Astrocyte of the hippocampus (primary cell): ENCODE measurements at regions not wholly inside any gene's neighbourhood (a gene's known extent, or its start where the extent isn't known, plus 50 kb on each side); places are given as distances from the start of the nearest gene placed in this dataset.

ENCODE experiments used
- DNase-seq: peaks from one replicate; pipeline ENCODE4 v3.0.0; 2011; ENCODE audit warnings: low read depth, low spot score

DNA sequence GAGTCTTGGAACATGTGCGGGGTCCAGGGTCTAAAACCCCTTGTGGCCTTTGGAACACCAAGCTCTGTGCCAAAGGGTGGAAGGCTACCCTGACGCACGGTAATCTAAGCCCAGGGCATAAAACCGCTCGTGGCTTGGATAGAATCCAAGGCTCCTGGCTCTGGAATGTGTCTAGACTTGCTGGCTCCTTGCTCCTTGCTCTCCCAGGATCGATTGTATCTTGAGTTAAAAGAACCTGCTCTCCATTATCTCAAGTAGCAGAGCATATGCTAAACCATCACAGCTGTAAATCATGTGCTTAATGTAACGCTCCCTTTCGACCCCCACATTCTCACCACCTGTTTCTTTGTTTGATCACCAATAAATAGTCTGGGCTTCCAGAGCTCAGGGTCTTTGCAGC lies 50.3 kb downstream of the TLCD4 start:
- DNase-seq, result peak; percentile 39

DNA sequence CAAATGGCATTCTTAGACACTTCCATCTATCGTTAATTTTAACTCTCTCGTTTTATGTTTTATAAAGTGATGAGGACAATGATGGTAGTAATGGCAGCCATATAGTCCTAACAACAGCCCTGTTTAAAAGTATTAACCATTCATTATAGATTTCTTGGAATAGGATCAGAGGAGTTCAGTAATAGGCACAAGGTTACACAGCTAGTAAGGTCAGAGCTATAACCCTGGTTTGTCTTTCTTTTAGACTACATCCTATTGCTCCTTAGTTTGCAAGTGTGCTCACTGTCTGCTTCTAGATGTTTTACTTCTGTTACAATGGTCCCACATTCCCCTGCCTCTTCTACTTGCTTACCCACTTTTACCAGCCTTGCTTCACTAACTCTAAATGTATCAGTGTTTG lies 50.9 kb downstream of the TLCD4 start:
- no peak for DNase-seq

DNA sequence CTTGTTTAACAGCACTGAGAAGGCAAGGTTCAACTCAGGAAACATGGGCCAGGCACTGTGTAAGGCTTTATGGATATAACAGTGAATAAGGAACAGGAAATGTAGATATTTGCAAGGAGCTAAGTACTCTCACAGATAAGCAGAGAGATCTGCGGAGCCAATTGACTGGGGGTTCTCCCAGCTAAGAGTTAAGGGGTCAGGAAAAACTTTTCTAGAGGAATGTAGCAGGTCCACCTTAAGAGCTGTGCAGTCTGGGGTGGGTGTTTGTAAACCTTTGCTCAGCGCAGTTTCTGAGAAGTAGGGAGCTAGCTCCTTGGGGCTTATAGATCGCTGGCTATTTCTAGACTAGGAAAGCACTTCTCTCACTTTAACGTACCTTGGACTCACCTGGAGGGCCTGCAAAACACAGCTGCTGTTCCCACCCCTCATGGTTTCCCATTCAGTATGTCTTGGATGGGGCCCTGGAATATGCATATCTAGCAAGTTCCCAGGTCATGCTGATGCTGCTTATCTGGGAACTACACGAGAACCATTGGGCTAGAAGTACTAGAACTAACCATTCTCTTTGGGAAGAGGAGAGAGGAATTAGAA lies 51.7 kb downstream of the TLCD4 start:
- no peak for DNase-seq

DNA sequence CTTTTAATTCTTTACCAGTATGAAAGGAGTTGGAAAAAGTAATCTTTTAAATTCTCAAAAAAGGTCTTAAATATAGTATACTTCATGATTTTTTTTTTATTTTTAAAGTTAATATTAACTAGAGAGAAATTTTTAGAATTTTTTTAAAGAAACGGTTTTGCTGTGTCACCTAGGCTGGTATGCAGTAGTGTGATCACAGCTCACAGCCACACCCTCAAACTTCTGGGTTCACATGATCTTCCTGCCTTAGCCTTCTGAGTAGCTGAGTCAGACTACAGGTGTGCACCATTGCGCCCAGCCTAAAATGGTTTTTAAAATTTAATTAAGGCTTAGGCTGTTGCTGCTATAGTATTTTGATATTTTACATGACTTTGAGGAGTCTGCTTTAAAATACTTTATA lies 52.4 kb downstream of the TLCD4 start:
- DNase-seq, result no peak

DNA sequence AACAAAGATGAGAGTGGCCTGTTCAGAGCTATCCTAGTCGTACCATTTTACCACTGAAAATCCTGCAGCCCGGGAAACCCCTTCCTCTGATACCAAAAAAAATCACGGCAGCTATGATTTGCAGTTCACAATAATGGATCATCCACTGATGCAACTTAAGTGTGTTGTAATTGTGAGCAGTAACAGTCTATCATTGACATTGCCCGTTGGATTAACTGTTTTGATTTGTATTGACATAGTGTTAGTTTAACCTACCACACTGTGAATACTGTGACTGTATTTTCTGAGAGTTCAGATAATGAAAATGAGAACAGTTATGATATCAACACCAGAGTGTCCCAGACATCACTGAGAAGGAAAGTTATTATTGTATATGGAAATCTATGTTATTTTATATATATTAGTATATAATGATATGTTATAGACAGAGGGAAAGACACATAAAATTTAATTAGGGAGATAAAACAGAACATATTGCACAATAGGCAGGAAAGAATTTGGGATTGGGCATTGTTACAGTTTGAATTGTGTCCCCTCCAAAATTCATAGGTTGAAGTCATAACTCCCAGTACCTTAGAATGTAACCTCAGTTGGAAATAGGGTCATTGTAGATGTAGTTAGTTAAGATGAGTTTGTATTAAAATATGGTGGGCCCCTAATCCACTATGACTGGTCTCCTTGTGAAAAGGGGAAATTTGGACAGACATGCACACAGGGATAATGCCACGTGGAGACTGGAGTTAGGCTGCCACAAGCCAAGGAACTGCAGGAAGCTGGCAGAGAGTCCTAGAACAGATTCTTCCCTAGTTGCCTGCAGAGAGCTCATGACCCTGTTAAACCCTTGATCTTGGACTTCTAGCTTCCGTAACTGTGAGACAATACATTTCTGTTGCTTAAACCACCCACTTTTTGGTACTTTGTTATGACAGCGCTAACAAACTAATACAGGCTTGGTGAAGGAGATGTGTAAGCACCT lies 54.4 kb downstream of the TLCD4 start:
- DNase-seq, result no peak

DNA sequence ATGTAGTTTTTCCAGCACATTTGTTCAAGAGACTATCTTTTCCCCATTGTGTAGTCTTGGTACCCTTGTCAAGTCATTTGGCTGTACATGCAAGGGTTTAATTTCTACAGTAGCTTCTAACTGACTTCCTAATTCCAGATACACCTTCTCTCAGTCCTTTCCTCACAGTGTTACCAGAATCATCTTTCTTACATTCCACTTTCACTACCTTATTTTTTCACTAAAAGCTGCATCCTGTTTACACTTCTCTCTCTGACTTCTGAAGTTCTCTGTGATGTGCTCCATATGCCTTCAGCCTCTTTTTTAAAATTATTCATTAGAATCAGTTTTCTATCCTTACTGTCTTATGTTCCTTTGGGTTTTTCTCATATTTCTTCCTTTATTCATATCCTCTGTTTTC lies 57.1 kb upstream of the RWDD3 start:
- DNase-seq, result no peak

DNA sequence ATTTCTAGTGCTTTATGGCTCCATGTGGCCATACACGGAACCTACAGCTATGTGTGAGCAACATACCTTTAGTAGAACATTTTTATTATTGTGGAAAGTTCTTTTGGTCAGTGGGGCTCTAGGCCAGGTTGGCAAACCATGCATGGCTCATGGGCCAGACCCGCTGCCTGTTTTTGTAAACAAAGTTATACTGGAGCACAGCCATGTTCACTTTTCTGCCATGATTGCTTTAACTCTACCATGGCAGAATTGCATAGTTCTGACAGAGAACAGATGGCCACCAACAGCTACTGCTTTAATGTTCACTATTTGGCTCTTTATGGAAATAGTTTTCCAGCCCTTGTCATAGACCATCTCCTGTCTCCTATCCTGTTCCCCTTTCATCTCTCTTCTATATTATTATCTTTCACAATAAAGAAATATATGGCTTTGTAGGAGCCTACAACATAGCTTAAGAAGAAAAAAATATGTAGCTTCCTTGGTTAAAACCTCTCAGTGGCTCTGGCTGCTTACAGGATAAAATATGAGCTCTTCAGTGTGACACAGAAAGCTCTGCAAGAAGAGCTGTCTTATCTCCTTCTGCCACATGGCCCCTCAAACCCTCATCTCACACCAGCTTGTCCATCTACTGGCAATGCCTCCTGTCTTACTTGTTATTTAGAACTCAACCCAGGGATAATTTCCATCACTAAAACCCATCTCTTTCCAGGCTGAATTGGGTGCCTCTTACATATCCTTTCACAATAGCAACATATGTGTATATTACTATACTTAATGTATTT lies 54.6 kb upstream of the RWDD3 start:
- DNase-seq, result peak; percentile 20

DNA sequence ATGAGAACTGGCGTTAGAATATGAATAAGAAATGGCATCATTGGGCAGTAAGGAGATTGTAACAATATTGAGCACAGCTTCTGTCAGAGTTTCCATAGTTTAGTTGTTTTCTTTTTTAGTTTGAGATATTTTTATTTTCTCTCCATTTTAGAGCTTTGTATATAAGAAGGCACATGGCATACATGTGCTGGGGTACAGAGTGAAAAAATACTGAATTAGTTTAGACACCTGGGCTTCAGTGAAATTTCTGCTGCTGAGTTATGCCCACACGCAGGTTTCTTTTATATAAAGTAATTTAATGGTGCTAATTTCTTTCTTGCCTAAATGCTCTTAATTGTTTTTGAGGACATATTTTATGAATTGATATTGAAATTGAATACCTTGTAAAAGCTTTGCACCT lies 53.6 kb upstream of the RWDD3 start:
- no peak for DNase-seq

DNA sequence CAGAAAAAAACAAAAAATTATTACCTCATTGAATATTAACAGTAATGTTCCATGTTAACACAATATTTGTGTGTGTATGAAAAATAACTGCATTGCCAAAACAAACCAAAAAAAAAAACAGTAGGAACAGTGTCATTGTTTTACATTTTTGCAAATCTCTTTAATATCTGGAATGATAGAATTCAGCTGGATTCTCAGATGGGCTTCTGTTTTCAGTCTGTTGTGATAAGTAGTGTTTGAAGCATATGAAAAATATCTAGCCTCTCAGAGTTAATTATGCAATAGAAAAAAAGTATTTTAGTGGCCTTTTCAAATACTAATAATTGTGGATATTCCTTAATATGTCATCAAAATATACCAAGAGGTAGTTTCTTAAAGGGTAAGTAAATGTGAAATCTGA lies 52.9 kb upstream of the RWDD3 start:
- no peak for DNase-seq

DNA sequence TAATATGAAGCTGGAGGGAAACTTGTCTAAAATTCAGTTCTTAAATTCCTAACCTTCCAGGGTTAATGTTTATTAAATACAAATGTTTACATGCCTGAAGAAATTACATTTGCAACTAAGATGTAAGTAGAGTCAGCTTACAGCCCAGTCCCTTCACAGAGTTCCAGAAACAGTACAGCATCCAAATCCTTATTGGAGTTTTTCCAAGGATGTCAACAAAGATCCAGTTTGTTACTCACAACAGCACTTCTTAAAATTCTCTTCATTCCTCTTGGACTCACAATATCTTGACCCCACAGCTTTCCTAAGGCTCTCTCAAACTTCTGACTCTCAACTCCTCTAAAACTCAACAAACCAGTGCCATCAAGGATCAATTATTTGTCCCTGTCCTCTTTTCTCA lies 50.1 kb upstream of the RWDD3 start:
- DNase-seq, result peak; percentile 8
